Astrocyte (in vitro differentiated cells and primary cell): ENCODE measurements at regions not wholly inside any gene's neighbourhood (a gene's known extent, or its start where the extent isn't known, plus 50 kb on each side); places are given as distances from the start of the nearest gene placed in this dataset.

ENCODE experiments used
- DNase-seq: peaks from one replicate; pipeline ENCODE4 v3.0.0-alpha.2; 2010; ENCODE audit warnings: low read depth
- FAIRE-seq: peaks from 2 replicates; lab custom pipeline; 2011; peaks lifted over from hg19 to GRCh38; lab: Jason Lieb, UNC
- H2AFZ ChIP-seq: 2 replicates; pipeline ENCODE4 v1.6.0; 2012; ENCODE audit warnings: low read depth, low read length, inconsistent platforms
- H3K27ac ChIP-seq: 2 replicates; pipeline ENCODE4 v1.5.1; 2011; ENCODE audit warnings: low read depth, low read length, inconsistent platforms
- H3K27me3 ChIP-seq: 2 replicates; pipeline ENCODE4 v1.6.0; 2011; ENCODE audit warnings: low read length, inconsistent platforms; ENCODE audit not compliant: insufficient read depth
- H3K36me3 ChIP-seq: 2 replicates; pipeline ENCODE4 v1.5.1; 2011; ENCODE audit warnings: low read length, inconsistent platforms; ENCODE audit not compliant: insufficient read depth
- H3K4me1 ChIP-seq: 2 replicates; pipeline ENCODE4 v1.5.1; 2011; ENCODE audit warnings: low read length, inconsistent platforms; ENCODE audit not compliant: insufficient read depth
- H3K4me2 ChIP-seq: 2 replicates; pipeline ENCODE4 v1.6.0; 2012; ENCODE audit warnings: low read length, inconsistent platforms
- H3K4me3 ChIP-seq: 2 replicates; pipeline ENCODE4 v1.5.1; 2011; ENCODE audit warnings: low read depth, mild to moderate bottlenecking, low read length, inconsistent platforms; ENCODE audit not compliant: insufficient read depth
- H3K79me2 ChIP-seq: 2 replicates; pipeline ENCODE4 v1.6.0; 2012; ENCODE audit warnings: mild to moderate bottlenecking, low read length, inconsistent platforms; ENCODE audit not compliant: insufficient read depth
- H3K9ac ChIP-seq: 2 replicates; pipeline ENCODE4 v1.6.0; 2012; ENCODE audit warnings: mild to moderate bottlenecking, low read length, inconsistent platforms
- H3K9me3 ChIP-seq: 2 replicates; pipeline ENCODE4 v1.5.1; 2012; ENCODE audit warnings: low read depth, mild to moderate bottlenecking, low read length, inconsistent platforms; ENCODE audit not compliant: insufficient read depth
- H4K20me1 ChIP-seq: 2 replicates; pipeline ENCODE4 v1.6.0; 2012; ENCODE audit warnings: low read length, inconsistent platforms; ENCODE audit not compliant: insufficient read depth
- H3K27ac Mint-ChIP-seq: one replicate; pipeline ENCODE4 v1.8.0; 2021; ENCODE audit warnings: mild to moderate bottlenecking, mixed read lengths; ENCODE audit not compliant: unreplicated experiment
- H3K27me3 Mint-ChIP-seq: one replicate; pipeline ENCODE4 v1.8.0; 2021; ENCODE audit warnings: low read depth, mixed read lengths; ENCODE audit not compliant: unreplicated experiment
- H3K36me3 Mint-ChIP-seq: one replicate; pipeline ENCODE4 v1.8.0; 2021; ENCODE audit warnings: low read depth, mixed read lengths; ENCODE audit not compliant: unreplicated experiment
- H3K4me1 Mint-ChIP-seq: one replicate; pipeline ENCODE4 v1.8.0; 2021; ENCODE audit warnings: low read depth, mixed read lengths; ENCODE audit not compliant: unreplicated experiment
- H3K4me3 Mint-ChIP-seq: one replicate; pipeline ENCODE4 v1.8.0; 2021; ENCODE audit warnings: mild to moderate bottlenecking, moderate library complexity, mixed read lengths; ENCODE audit not compliant: unreplicated experiment
- H3K9me3 Mint-ChIP-seq: one replicate; pipeline ENCODE4 v1.8.0; 2021; ENCODE audit warnings: mild to moderate bottlenecking, mixed read lengths; ENCODE audit not compliant: unreplicated experiment
- EZH2 ChIP-seq: IDR thresholded peaks from 2 replicates; pipeline ENCODE4 v1.6.1; 2012; ENCODE audit warnings: mild to moderate bottlenecking, low read length, inconsistent platforms; ENCODE audit not compliant: insufficient read depth
- TF ChIP-seq, protein P1 (sequence below): IDR thresholded peaks from 2 replicates; pipeline ENCODE4 v1.5.1; 2011; ENCODE audit warnings: low read depth, mild to moderate bottlenecking, inconsistent platforms, low read length, moderate library complexity; ENCODE audit not compliant: insufficient read depth

DNA sequence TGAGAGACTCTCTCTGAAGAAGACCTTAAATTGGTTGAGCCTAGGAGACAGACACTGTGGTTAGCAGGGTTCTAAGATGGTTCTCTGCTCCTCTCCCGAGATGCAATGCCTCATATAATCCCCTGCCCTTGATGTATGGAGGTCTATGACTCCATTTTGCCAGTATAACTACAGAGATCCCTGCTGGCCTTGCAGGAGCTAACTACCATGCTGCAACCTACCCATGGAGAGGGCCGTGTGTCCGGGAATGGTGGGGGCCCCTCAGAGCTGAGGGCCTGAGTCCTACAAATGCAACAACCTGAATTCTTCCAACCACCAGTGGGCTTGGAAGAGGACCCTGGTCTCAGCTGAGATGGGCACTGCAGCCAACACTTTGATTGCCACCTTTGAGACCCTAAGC lies 388.0 kb downstream of the SETD4 start:
- Mint-ChIP-seq H3K4me1 (no peaks in the 10 kb centered on the region), H3K4me3 (no peak overlapping the region), H3K36me3 (no peaks in the 10 kb centered on the region), H3K27me3 (peaks cover 9% of the 10 kb centered on the region), H3K9me3 (no peaks in the 10 kb centered on the region), H3K27ac (no peak overlapping the region)
- Histone ChIP-seq H3K9ac (no peak overlapping the region), H3K36me3 (no peaks in the 10 kb centered on the region), H3K27me3 (no peaks in the 10 kb centered on the region), H3K4me1 (no peaks in the 10 kb centered on the region), H4K20me1 (no peaks in the 10 kb centered on the region), H2AFZ (no peak overlapping the region), H3K27ac (no peak overlapping the region), H3K9me3 (no peaks in the 10 kb centered on the region), H3K4me2 (no peak overlapping the region), H3K4me3 (no peak overlapping the region), H3K79me2 (no peaks in the 10 kb centered on the region)
- no peak for TF ChIP-seq EZH2
- TF ChIP-seq, protein P1, sequence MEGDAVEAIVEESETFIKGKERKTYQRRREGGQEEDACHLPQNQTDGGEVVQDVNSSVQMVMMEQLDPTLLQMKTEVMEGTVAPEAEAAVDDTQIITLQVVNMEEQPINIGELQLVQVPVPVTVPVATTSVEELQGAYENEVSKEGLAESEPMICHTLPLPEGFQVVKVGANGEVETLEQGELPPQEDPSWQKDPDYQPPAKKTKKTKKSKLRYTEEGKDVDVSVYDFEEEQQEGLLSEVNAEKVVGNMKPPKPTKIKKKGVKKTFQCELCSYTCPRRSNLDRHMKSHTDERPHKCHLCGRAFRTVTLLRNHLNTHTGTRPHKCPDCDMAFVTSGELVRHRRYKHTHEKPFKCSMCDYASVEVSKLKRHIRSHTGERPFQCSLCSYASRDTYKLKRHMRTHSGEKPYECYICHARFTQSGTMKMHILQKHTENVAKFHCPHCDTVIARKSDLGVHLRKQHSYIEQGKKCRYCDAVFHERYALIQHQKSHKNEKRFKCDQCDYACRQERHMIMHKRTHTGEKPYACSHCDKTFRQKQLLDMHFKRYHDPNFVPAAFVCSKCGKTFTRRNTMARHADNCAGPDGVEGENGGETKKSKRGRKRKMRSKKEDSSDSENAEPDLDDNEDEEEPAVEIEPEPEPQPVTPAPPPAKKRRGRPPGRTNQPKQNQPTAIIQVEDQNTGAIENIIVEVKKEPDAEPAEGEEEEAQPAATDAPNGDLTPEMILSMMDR, result no peak
- FAIRE-seq (no peak), DNase-seq (no peak)

DNA sequence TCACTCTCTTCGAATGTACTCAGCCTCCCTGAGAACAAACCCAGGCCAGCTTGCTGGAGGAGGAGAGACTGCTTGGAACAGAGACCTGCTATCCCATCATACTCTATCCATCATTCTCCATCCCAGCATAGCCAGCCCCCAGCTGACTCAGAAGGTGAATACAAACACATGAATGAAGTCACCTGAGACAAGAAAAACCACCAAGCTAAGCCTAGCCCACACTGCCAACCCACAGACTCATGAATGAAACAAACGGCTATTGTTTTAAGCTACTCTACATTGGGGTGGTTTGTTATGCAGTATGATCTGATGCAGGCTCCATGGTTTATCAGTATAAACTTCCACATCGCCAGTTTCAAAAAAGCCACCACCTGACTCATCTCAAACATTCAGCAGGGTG lies 395.6 kb downstream of the SETD4 start:
- Mint-ChIP-seq H3K4me1 (peaks cover 10% of the 10 kb centered on the region), H3K27me3 (peaks cover 11% of the 10 kb centered on the region), H3K36me3 (no peaks in the 10 kb centered on the region), H3K27ac (no peak overlapping the region), H3K9me3 (peaks cover 2% of the 10 kb centered on the region), H3K4me3 (no peak overlapping the region)
- H2AFZ ChIP-seq, result no peak overlapping the region
- peaks cover 8% of the 10 kb centered on the region for H3K4me1 ChIP-seq
- peak overlapping the region; percentile 51 for H3K4me2 ChIP-seq
- no peak for FAIRE-seq
- no peaks in the 10 kb centered on the region for H4K20me1 ChIP-seq
- H3K36me3 ChIP-seq, result no peaks in the 10 kb centered on the region
- H3K4me3 ChIP-seq, result no peak overlapping the region
- H3K27me3 ChIP-seq, result no peaks in the 10 kb centered on the region
- peak; percentile 90 for DNase-seq
- H3K27ac ChIP-seq, result peak overlapping the region; percentile 1
- no peaks in the 10 kb centered on the region for H3K9me3 ChIP-seq
- H3K79me2 ChIP-seq, result no peaks in the 10 kb centered on the region
- TF ChIP-seq, protein P1, result no peak
- TF ChIP-seq EZH2, result no peak
- no peak overlapping the region for H3K9ac ChIP-seq

DNA sequence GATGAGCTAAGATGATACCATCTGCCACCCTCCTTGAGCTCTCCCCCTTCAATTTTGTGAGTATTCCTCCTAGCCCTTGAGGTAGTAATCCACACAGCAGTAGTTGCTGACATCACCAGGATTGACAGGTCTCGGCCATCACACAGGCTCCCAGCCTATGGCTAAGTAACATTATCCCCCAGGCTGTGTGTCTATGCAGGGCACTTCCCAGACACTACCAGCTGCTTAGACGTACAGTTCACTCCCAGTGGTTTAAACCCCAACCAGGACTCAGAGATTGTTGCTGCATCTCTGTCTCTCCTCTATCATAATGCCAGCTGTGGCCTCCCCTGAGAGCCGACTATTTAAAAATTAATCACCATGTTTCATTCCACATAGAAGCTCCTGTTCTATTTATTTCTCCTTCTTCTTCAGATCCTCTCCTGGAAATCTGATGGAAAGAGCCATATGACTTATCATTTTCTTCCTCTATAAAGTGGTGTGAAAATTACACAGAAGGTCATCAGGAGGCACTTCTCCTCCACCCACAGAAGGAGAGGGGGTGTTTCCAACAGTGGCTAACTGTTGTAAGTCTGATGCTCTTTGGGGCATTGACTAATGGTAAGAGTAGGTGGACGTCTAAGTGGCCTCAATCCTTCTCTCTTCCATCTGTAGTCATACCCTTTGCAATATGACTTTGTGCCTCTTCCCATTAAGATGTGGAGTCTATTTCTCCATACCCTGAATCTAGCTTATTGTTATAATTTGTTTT lies 396.3 kb downstream of the SETD4 start:
- peak overlapping the region; percentile 8 for H3K27ac Mint-ChIP-seq
- Histone ChIP-seq H3K27ac (peak overlapping the region; percentile 1), H3K4me3 (no peak overlapping the region), H3K36me3 (no peaks in the 10 kb centered on the region), H2AFZ (no peak overlapping the region), H3K4me1 (peaks cover 8% of the 10 kb centered on the region), H3K9me3 (no peaks in the 10 kb centered on the region), H4K20me1 (no peaks in the 10 kb centered on the region), H3K79me2 (no peaks in the 10 kb centered on the region), H3K27me3 (no peaks in the 10 kb centered on the region), H3K4me2 (peak overlapping the region; percentile 51), H3K9ac (no peak overlapping the region)
- FAIRE-seq, result no peak
- TF ChIP-seq EZH2, result no peak
- TF ChIP-seq, protein P1, result no peak
- peaks cover 10% of the 10 kb centered on the region for H3K4me1 Mint-ChIP-seq
- peak overlapping the region; percentile 13 for H3K4me3 Mint-ChIP-seq
- DNase-seq, result no peak
- H3K27me3 Mint-ChIP-seq, result peaks cover 11% of the 10 kb centered on the region
- no peaks in the 10 kb centered on the region for H3K36me3 Mint-ChIP-seq
- peaks cover 2% of the 10 kb centered on the region for H3K9me3 Mint-ChIP-seq
